Upper lobe of right lung (tissue), 1 donor: ENCODE measurements at regions not wholly inside any gene's neighbourhood (a gene's known extent, or its start where the extent isn't known, plus 50 kb on each side); places are given as distances from the start of the nearest gene placed in this dataset.

ENCODE experiments used
- ATAC-seq: fragments of 200-7000 bp; cut with Tn5 transposase; one replicate; pipeline ENCODE4 v1.9.1; 2020; ENCODE audit warnings: mild to moderate bottlenecking, moderate library complexity
- DNase-seq: peaks from one replicate; pipeline ENCODE4 v3.0.0-alpha.2; 2020
- H3K27ac ChIP-seq: fragments of 200-600 bp; one replicate; pipeline ENCODE4 v1.8.0; 2022
- H3K27me3 ChIP-seq: fragments of 200-600 bp; one replicate; pipeline ENCODE4 v1.8.0; 2022; ENCODE audit warnings: mild to moderate bottlenecking
- H3K36me3 ChIP-seq: fragments of 200-600 bp; one replicate; pipeline ENCODE4 v1.8.0; 2022
- H3K4me1 ChIP-seq: fragments of 200-600 bp; one replicate; pipeline ENCODE4 v1.8.0; 2022
- H3K4me3 ChIP-seq: fragments of 200-600 bp; one replicate; pipeline ENCODE4 v1.8.0; 2022; ENCODE audit warnings: mild to moderate bottlenecking
- H3K9me3 ChIP-seq: fragments of 200-600 bp; one replicate; pipeline ENCODE4 v1.8.0; 2022
- intact Hi-C: fragments of 100-400 bp; cut with DNase I; formaldehyde crosslinking; loops from one replicate; pipeline ENCODE4 v1.11.0; 2022
- TF ChIP-seq, protein P1 (sequence below): fragments of 200-600 bp; IDR thresholded peaks from one replicate; pipeline ENCODE4 v1.8.0; 2022; ENCODE audit warnings: antibody characterized with exemption
- donor health status: DM: no; HTN: yes; CAD: no; lungs with severe emphysema.

DNA sequence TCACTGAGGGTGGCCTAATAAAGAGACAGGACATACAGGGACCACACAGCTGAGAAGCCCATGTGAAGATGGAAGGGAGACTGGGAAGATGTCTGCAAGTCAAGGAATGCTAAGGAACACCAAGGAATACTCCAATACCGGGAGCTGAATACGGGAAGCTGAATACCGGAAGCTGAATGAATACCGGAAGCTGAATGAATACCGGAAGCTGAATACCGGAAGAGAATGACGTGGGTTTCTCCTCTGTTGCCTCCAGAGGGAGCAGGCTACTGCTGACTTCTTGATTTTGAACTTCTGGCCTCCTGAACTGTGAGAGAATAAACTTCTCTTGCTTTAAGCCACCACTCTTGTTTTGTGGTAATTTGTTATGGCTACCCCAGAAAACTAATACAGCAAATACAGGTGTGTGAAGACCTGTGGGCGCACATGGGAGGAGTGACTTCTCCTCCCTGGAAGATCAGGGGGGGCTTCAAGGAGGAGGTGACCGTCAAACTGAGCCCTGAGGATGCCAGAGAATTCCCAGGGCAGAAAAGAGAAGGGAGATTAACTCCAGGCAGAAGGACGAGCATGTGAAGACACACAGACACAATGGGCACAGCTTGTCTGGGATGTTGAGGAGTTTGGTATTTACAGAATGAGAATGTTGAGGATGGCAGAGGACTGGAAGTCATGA, 259.9 kb downstream of the IRF8 start:
- intact Hi-C loops, result no loop called here
- Histone ChIP-seq H3K27ac (no peak overlapping the region), H3K4me3 (no peak overlapping the region), H3K27me3 (no peaks in the 10 kb centered on the region), H3K4me1 (no peaks in the 10 kb centered on the region), H3K9me3 (no peaks in the 10 kb centered on the region), H3K36me3 (no peaks in the 10 kb centered on the region)
- TF ChIP-seq, protein P1, sequence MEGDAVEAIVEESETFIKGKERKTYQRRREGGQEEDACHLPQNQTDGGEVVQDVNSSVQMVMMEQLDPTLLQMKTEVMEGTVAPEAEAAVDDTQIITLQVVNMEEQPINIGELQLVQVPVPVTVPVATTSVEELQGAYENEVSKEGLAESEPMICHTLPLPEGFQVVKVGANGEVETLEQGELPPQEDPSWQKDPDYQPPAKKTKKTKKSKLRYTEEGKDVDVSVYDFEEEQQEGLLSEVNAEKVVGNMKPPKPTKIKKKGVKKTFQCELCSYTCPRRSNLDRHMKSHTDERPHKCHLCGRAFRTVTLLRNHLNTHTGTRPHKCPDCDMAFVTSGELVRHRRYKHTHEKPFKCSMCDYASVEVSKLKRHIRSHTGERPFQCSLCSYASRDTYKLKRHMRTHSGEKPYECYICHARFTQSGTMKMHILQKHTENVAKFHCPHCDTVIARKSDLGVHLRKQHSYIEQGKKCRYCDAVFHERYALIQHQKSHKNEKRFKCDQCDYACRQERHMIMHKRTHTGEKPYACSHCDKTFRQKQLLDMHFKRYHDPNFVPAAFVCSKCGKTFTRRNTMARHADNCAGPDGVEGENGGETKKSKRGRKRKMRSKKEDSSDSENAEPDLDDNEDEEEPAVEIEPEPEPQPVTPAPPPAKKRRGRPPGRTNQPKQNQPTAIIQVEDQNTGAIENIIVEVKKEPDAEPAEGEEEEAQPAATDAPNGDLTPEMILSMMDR, result no peak
- no peak for DNase-seq
- ATAC-seq, result no peak

DNA sequence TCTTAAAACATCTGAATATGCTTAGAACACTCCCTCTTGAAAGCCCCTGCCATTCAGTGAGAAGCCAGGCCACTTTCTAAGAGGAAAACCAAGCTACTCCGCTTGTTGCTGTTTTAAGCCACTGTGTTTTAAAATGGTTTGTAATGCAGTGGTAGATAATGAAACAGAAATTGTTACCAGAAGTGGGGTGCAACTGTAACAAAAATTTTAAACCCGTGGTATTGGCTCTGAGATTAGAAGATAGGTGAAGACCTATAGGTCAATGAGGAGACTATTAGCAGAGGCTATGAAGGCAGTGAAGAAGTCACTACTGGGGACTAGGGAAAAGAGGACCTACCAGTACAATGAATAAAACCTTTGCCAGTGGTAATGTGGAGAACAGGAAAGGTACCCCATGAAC, 266.5 kb downstream of the IRF8 start:
- H3K4me1 ChIP-seq, result no peaks in the 10 kb centered on the region
- DNase-seq (no peak), ATAC-seq (no peak)
- no peaks in the 10 kb centered on the region for H3K27me3 ChIP-seq
- intact Hi-C loops, result no loop called here
- H3K27ac ChIP-seq, result no peak overlapping the region
- no peaks in the 10 kb centered on the region for H3K36me3 ChIP-seq
- no peak overlapping the region for H3K4me3 ChIP-seq
- TF ChIP-seq, protein P1, result no peak
- H3K9me3 ChIP-seq, result no peaks in the 10 kb centered on the region

DNA sequence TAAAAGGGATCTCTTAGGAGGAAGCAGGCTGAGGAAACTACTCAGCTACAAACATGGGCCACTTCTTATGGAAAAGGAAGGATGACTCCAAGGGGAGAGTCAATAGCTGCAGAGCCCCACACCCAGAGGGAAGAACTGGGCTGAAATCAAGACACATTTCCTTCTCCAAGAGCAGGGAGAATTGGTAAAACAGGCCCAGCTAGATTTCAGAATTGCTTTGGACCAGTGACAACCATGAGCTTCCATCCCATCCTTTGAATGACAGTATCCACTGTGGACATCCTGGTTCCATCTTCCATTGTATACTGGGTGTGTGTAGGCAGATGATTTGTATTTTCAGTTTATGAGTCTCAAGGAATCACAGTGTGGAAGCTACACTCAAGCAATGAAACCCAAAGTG, 267.5 kb downstream of the IRF8 start:
- Histone ChIP-seq H3K4me3 (no peak overlapping the region), H3K27ac (no peak overlapping the region), H3K4me1 (no peaks in the 10 kb centered on the region), H3K36me3 (no peaks in the 10 kb centered on the region), H3K9me3 (no peaks in the 10 kb centered on the region), H3K27me3 (no peaks in the 10 kb centered on the region)
- intact Hi-C loops, result no loop called here
- DNase-seq, result no peak
- TF ChIP-seq, protein P1, result no peak
- ATAC-seq, result no peak

DNA sequence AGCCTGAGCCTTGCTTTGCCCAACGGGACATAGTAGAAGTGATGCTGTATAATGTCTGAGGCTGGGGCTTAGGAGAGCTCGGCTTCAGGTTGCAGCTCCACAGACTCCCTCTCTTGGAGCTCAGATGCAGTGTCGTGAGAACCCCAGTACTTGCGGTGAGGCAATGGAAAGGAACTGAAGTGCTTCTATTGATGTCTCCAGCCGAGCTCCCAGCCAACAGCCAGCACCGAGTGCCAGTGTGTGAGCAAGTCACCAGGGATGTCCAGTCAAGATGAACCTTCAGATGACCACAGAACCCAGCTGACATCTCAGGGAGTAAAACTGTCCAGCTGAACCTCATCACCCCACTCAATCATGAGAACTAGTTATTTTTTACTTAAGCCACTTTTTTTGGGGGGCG, 268.1 kb downstream of the IRF8 start:
- H3K27ac ChIP-seq, result no peak overlapping the region
- no peak for ATAC-seq
- intact Hi-C loops, result no loop called here

DNA sequence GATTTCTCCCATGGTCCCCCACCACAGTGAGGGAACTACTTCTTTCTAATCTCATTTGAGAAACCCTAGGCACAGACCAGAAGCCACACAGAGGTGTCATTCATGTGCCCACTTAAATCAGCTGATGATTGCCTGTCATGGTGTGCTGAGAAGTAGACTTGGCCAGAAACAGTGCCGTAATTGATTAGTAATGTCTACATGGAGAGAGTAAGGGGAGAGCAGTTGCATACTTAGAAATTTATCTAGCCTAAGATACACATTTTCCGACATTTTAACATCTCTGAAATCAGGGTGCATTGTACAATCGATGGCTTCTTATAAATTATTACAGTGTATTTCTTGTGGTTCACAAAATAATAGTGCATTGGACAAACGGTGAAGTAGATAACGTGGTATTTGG, 271.8 kb downstream of the IRF8 start:
- intact Hi-C loops, result no loop called here
- Histone ChIP-seq H3K4me3 (no peak overlapping the region), H3K4me1 (no peaks in the 10 kb centered on the region), H3K27ac (no peak overlapping the region), H3K36me3 (no peaks in the 10 kb centered on the region), H3K27me3 (no peaks in the 10 kb centered on the region), H3K9me3 (no peaks in the 10 kb centered on the region)
- DNase-seq, result no peak
- ATAC-seq, result no peak
- TF ChIP-seq, protein P1, result no peak

More for the DNA sequence above, 268.1 kb downstream of the IRF8 start:
- H3K36me3 ChIP-seq, result no peaks in the 10 kb centered on the region
- TF ChIP-seq, protein P1, result no peak
- H3K4me3 ChIP-seq, result no peak overlapping the region
- no peaks in the 10 kb centered on the region for H3K4me1 ChIP-seq
- no peaks in the 10 kb centered on the region for H3K9me3 ChIP-seq
- H3K27me3 ChIP-seq, result no peaks in the 10 kb centered on the region
- no peak for DNase-seq

DNA sequence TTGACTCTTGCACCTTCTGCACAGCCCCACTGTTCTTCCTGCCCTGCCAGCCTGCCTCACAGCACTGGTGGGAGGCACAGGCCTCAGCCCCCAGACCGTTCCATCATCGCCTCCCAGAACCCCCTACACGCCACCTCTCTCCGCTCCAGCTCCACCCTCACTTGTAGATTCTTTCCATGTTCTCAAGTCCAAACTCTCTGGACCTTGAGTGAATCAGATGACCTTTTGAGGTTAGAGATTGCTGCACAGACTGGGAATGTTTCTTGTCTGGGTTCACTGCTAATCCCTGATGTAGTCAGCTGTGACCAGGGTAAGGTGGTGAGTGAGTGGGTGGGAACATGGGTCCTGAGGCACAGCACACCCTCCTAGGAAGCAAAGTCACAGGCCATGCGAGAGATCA, 272.4 kb downstream of the IRF8 start:
- H3K9me3 ChIP-seq, result no peaks in the 10 kb centered on the region
- TF ChIP-seq, protein P1, result no peak
- intact Hi-C loops, result no loop called here
- peak; percentile 35 for ATAC-seq
- no peak overlapping the region for H3K4me3 ChIP-seq
- H3K4me1 ChIP-seq, result no peaks in the 10 kb centered on the region
- H3K27me3 ChIP-seq, result no peaks in the 10 kb centered on the region
- no peak for DNase-seq
- no peaks in the 10 kb centered on the region for H3K36me3 ChIP-seq
- H3K27ac ChIP-seq, result no peak overlapping the region
